ENCODE measurements at regions not wholly inside any gene's neighbourhood (a gene's known extent, or its start where the extent isn't known, plus 50 kb on each side); places are given as distances from the start of the nearest gene placed in this dataset.

DNA sequence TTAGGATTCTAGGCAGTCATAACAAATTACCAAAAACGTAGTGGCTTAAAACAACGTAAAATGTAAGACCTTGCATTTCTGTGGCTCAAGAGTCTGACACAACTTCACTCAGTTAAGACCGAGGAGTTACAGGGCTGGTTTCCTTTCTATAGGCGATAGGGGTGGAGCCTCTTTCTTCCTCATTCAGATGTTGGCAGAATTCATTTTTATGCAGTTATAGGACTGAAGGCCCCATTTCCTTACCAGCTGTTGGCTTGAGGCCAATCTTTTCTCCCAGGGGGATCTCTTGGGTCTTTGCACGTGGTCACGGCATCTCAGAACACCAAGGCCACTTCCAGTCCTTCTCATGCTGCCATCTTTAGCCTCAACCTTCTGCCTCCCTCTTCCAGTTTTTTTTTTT lies 145.2 kb downstream of the KCNJ2 start:
- H3K27ac ChIP-seq = no peak overlapping the region
- peak in 2 of 4 donors; percentile 30 to 36 for ATAC-seq

GRCh38 chr17:70317421-70317820 lies 148.1 kb downstream of the KCNJ2 start:
- ATAC-seq = no peak

More for the DNA sequence above, 145.2 kb downstream of the KCNJ2 start:
- TF ChIP-seq, protein P1, sequence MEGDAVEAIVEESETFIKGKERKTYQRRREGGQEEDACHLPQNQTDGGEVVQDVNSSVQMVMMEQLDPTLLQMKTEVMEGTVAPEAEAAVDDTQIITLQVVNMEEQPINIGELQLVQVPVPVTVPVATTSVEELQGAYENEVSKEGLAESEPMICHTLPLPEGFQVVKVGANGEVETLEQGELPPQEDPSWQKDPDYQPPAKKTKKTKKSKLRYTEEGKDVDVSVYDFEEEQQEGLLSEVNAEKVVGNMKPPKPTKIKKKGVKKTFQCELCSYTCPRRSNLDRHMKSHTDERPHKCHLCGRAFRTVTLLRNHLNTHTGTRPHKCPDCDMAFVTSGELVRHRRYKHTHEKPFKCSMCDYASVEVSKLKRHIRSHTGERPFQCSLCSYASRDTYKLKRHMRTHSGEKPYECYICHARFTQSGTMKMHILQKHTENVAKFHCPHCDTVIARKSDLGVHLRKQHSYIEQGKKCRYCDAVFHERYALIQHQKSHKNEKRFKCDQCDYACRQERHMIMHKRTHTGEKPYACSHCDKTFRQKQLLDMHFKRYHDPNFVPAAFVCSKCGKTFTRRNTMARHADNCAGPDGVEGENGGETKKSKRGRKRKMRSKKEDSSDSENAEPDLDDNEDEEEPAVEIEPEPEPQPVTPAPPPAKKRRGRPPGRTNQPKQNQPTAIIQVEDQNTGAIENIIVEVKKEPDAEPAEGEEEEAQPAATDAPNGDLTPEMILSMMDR (IDR thresholded peaks at IDR 0.05) = no peak
- TF ChIP-seq POLR2A (IDR thresholded peaks at IDR 0.05) = no peak
- no peaks in the 10 kb centered on the region for H3K27me3 ChIP-seq
- no peaks in the 10 kb centered on the region for H3K36me3 ChIP-seq
- H3K4me3 ChIP-seq = no peak overlapping the region
- H3K4me1 ChIP-seq = no peaks in the 10 kb centered on the region
- WGBS (ENCODE audit: insufficient coverage, low coverage, low lambda C conversion rate, missing lambda C conversion rate) = 46% methylated on average over 6 of the region's 6 CpGs
- intact Hi-C loops (cut with DNase I) = no loop called here
- no peak for DNase-seq
- H3K9me3 ChIP-seq = no peaks in the 10 kb centered on the region

DNA sequence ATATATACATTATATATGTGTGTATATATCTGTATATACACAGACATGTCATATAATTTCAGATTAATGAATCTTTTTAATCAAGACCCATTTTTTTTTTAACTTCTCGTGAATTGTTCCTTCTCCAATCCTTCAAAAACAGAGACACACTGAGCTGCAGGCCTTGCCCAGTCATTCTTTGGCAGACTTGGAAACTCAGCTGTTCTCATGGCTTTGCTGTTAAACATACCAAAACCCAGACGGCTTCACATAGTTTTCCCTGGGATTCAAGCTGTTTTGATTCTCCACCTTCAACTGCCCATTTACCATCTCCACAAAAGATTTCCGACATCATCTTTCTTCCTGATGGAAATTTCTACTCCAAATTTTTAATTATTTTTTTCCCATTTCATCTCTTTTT lies 148.7 kb downstream of the KCNJ2 start:
- DNase-seq (no peak), ATAC-seq (no peak)
- Histone ChIP-seq H3K27ac (no peak overlapping the region), H3K36me3 (no peaks in the 10 kb centered on the region), H3K9me3 (no peaks in the 10 kb centered on the region), H3K4me3 (no peak overlapping the region), H3K27me3 (no peaks in the 10 kb centered on the region), H3K4me1 (no peaks in the 10 kb centered on the region)
- 59% methylated on average over 3 of the region's 3 CpGs for WGBS (ENCODE audit: insufficient coverage, low coverage, low lambda C conversion rate, missing lambda C conversion rate)
- intact Hi-C loops (cut with DNase I) = no loop called here
- TF ChIP-seq POLR2A (IDR thresholded peaks at IDR 0.05) = no peak
- TF ChIP-seq, protein P1 (IDR thresholded peaks at IDR 0.05) = no peak

More at GRCh38 chr17:70317421-70317820, 148.1 kb downstream of the KCNJ2 start:
- Histone ChIP-seq H3K27me3 (no peaks in the 10 kb centered on the region), H3K27ac (no peak overlapping the region), H3K36me3 (no peaks in the 10 kb centered on the region), H3K4me3 (no peak overlapping the region), H3K4me1 (no peaks in the 10 kb centered on the region), H3K9me3 (no peaks in the 10 kb centered on the region)
- WGBS (ENCODE audit: insufficient coverage, low coverage, low lambda C conversion rate, missing lambda C conversion rate) = 65% methylated on average over 1 of the region's 1 CpG
- intact Hi-C loops (cut with DNase I) = no loop called here
- TF ChIP-seq POLR2A (IDR thresholded peaks at IDR 0.05) = no peak
- TF ChIP-seq, protein P1 (IDR thresholded peaks at IDR 0.05) = no peak
- DNase-seq = no peak

- intact Hi-C loops (cut with DNase I) = no loop called here
- 48% methylated on average over 3 of the region's 3 CpGs for WGBS (ENCODE audit: insufficient coverage, low coverage, low lambda C conversion rate, missing lambda C conversion rate)
These were observed 150.2 kb downstream of the KCNJ2 start for GRCh38 chr17:70319516-70319915.

More at GRCh38 chr17:70319516-70319915, 150.2 kb downstream of the KCNJ2 start:
- TF ChIP-seq POLR2A (IDR thresholded peaks at IDR 0.05) = no peak
- TF ChIP-seq, protein P1 (IDR thresholded peaks at IDR 0.05) = no peak
- DNase-seq = no peak
- no peak for ATAC-seq
- H3K27me3 ChIP-seq = no peaks in the 10 kb centered on the region
- no peaks in the 10 kb centered on the region for H3K4me1 ChIP-seq
- no peaks in the 10 kb centered on the region for H3K36me3 ChIP-seq
- no peak overlapping the region for H3K27ac ChIP-seq
- no peaks in the 10 kb centered on the region for H3K9me3 ChIP-seq
- H3K4me3 ChIP-seq = no peak overlapping the region
